H7 (cell line): ENCODE measurements at regions not wholly inside any gene's neighbourhood (a gene's known extent, or its start where the extent isn't known, plus 50 kb on each side); places are given as distances from the start of the nearest gene placed in this dataset.

ENCODE experiments used
- DNase-seq: peaks from one replicate; pipeline ENCODE4 v3.0.0; 2012
- H3K27me3 ChIP-seq: 2 replicates; pipeline ENCODE4 v1.6.0; 2011; ENCODE audit warnings: mild to moderate bottlenecking, low read length; ENCODE audit not compliant: control insufficient read depth, insufficient read depth
- H3K36me3 ChIP-seq: replicated peaks from 2 replicates; pipeline ENCODE4 v1.5.1; 2011; ENCODE audit warnings: low read length; ENCODE audit not compliant: control insufficient read depth, insufficient read depth
- H3K4me3 ChIP-seq: 2 replicates; pipeline ENCODE4 v1.5.1; 2011; ENCODE audit warnings: low read depth, mild to moderate bottlenecking, control low read depth, low read length, moderate library complexity; ENCODE audit not compliant: insufficient read depth

GRCh38 chr14:85040046-85040685 lies 489.8 kb upstream of the FLRT2 start:
- no peak for DNase-seq
- H3K36me3 ChIP-seq: no peaks in the 10 kb centered on the region
- H3K27me3 ChIP-seq: no peaks in the 10 kb centered on the region
- H3K4me3 ChIP-seq: no peak overlapping the region

- Histone ChIP-seq H3K36me3 (no peaks in the 10 kb centered on the region), H3K4me3 (no peak overlapping the region), H3K27me3 (no peaks in the 10 kb centered on the region)
- no peak for DNase-seq
Measured at GRCh38 chr14:85041618-85042017, 488.3 kb upstream of the FLRT2 start.

GRCh38 chr14:85042301-85042700 lies 487.6 kb upstream of the FLRT2 start:
- no peak for DNase-seq
- Histone ChIP-seq H3K36me3 (no peaks in the 10 kb centered on the region), H3K27me3 (no peaks in the 10 kb centered on the region)

GRCh38 chr14:85050180-85050579 lies 479.8 kb upstream of the FLRT2 start:
- no peaks in the 10 kb centered on the region for H3K27me3 ChIP-seq
- DNase-seq: no peak
- no peak overlapping the region for H3K4me3 ChIP-seq
- no peaks in the 10 kb centered on the region for H3K36me3 ChIP-seq

More at GRCh38 chr14:85042301-85042700, 487.6 kb upstream of the FLRT2 start:
- H3K4me3 ChIP-seq: no peak overlapping the region

GRCh38 chr14:85052646-85053045 lies 477.3 kb upstream of the FLRT2 start:
- H3K4me3 ChIP-seq: no peak overlapping the region
- H3K27me3 ChIP-seq: no peaks in the 10 kb centered on the region
- no peaks in the 10 kb centered on the region for H3K36me3 ChIP-seq
- no peak for DNase-seq

- H3K36me3 ChIP-seq: no peaks in the 10 kb centered on the region
- no peaks in the 10 kb centered on the region for H3K27me3 ChIP-seq
- no peak overlapping the region for H3K4me3 ChIP-seq
- no peak for DNase-seq
Measured at GRCh38 chr14:85054178-85054577, 475.8 kb upstream of the FLRT2 start.

GRCh38 chr14:85056267-85056666 lies 473.7 kb upstream of the FLRT2 start:
- Histone ChIP-seq H3K36me3 (no peaks in the 10 kb centered on the region), H3K27me3 (no peaks in the 10 kb centered on the region), H3K4me3 (no peak overlapping the region)
- no peak for DNase-seq

GRCh38 chr14:85057221-85057620 lies 472.7 kb upstream of the FLRT2 start:
- Histone ChIP-seq H3K27me3 (no peaks in the 10 kb centered on the region), H3K36me3 (no peaks in the 10 kb centered on the region), H3K4me3 (no peak overlapping the region)
- DNase-seq: no peak

GRCh38 chr14:85058150-85058549 lies 471.8 kb upstream of the FLRT2 start:
- no peak for DNase-seq
- Histone ChIP-seq H3K4me3 (no peak overlapping the region), H3K27me3 (no peaks in the 10 kb centered on the region), H3K36me3 (no peaks in the 10 kb centered on the region)

- H3K4me3 ChIP-seq: no peak overlapping the region
- no peak for DNase-seq
- H3K36me3 ChIP-seq: no peaks in the 10 kb centered on the region
- H3K27me3 ChIP-seq: no peaks in the 10 kb centered on the region
Measured at GRCh38 chr14:85060121-85060520, 469.8 kb upstream of the FLRT2 start.

GRCh38 chr14:85061256-85061655 lies 468.7 kb upstream of the FLRT2 start:
- no peak for DNase-seq
- Histone ChIP-seq H3K27me3 (no peaks in the 10 kb centered on the region), H3K4me3 (no peak overlapping the region), H3K36me3 (no peaks in the 10 kb centered on the region)

GRCh38 chr14:85063747-85064146 lies 466.2 kb upstream of the FLRT2 start:
- Histone ChIP-seq H3K4me3 (no peak overlapping the region), H3K36me3 (no peaks in the 10 kb centered on the region), H3K27me3 (no peaks in the 10 kb centered on the region)
- DNase-seq: no peak

GRCh38 chr14:85071447-85071846 lies 458.5 kb upstream of the FLRT2 start:
- H3K27me3 ChIP-seq: no peaks in the 10 kb centered on the region
- DNase-seq: no peak

GRCh38 chr14:85074955-85075354 lies 455.0 kb upstream of the FLRT2 start:
- Histone ChIP-seq H3K4me3 (no peak overlapping the region), H3K36me3 (no peaks in the 10 kb centered on the region), H3K27me3 (no peaks in the 10 kb centered on the region)
- DNase-seq: no peak

More at GRCh38 chr14:85071447-85071846, 458.5 kb upstream of the FLRT2 start:
- Histone ChIP-seq H3K36me3 (no peaks in the 10 kb centered on the region), H3K4me3 (no peak overlapping the region)

GRCh38 chr14:85075694-85076476 lies 454.1 kb upstream of the FLRT2 start:
- no peak overlapping the region for H3K4me3 ChIP-seq
- no peaks in the 10 kb centered on the region for H3K36me3 ChIP-seq
- H3K27me3 ChIP-seq: no peaks in the 10 kb centered on the region
- no peak for DNase-seq
